NCI-H1436 (cell line): ENCODE measurements at regions not wholly inside any gene's neighbourhood (a gene's known extent, or its start where the extent isn't known, plus 50 kb on each side); places are given as distances from the start of the nearest gene placed in this dataset.
"Not testable (repeated sequence)": the region's sequence is repeated elsewhere in the genome, so short reads cannot be mapped to it uniquely, and the experiment has no call there.

Experiments
- DNase-seq: peaks from one replicate; lab custom pipeline; 2025; lab: John Stamatoyannopoulos, UW

- DNase-seq, result no peak
Measured at GRCh38 chr20:48230216-48230615, 444.9 kb upstream of the SULF2 start.

DNA sequence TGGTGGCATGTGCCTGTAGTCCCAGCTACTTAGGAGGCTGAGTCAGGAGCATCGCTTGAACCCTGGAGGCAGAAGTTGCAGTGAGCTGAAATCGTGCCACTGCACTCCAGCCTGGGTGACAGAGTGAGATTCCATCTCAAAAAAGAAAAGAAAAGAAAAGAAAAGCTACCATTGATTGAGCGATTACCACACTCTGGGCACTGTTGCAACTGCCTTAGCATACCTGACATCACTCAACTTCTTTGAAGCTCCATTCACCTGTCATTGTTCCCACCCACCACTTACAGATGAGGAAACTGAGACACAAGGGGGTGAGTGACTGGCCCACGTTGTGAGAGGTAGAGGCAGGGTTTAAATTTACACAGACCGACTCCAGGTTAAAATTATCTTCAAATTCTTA, 442.1 kb upstream of the SULF2 start:
- DNase-seq, result no peak

DNA sequence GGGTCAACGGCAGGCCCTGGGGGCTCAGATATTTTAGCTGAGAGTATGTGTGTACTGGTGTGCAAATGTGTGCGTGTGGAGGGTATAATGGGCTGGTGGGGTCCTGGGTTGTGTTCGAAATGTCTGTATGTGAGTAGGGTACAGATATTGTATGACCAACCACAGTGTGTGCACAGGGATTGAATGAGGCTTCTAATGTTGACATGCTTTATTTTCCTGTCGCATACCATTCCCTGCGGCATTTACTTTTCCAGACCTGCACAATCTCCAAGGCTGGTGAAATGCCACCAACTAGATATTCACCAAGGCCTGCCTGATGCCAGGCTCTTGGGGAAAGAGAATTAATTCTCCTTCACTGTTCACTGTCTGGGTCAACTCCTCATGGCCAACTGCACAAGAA, 441.4 kb upstream of the SULF2 start:
- DNase-seq, result no peak

DNA sequence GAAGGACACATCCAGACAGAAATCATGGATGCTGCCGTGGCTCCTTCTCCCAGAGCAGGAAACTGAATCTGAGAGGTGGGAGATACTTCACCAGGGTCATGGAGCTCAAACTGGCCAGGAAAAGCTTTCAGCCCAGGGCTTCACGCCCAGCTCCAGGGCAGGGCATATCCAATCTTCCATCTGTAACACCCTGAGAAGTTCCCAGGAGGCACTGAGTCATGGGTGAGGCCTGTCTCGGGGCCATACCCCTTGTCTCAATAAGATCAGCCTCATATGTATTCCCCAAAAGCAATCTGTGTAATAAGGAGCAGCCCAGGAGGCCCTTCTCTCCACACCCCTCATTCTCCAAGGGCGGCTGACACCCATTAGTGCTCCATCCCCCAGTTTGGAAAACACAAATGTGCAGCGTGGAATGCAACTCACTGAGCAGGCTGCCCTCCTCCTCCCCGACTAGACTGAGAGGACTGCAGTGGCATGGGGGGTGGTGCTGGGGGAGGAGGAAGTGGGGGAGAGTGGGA, 439.3 kb upstream of the SULF2 start:
- no peak for DNase-seq

DNA sequence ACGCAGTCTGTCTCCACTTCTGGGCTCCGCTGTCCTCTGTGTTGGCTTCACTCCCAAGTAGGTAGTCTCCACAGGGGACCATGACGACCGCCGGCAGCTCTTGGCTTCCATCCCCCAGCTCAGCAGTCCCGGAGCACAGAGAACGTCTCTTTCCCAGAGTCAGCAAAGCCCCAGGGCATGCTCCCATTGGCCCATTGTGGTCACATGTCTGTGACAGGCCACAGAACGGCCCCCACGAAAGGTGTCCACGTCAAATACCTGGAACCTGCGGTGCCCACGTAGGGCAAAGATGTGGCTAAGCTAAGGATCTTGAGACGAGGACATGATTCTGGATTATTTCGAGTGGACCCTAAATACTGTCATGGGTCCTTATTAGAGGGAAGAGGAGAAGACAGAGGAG, 438.4 kb upstream of the SULF2 start:
- no peak for DNase-seq

DNA sequence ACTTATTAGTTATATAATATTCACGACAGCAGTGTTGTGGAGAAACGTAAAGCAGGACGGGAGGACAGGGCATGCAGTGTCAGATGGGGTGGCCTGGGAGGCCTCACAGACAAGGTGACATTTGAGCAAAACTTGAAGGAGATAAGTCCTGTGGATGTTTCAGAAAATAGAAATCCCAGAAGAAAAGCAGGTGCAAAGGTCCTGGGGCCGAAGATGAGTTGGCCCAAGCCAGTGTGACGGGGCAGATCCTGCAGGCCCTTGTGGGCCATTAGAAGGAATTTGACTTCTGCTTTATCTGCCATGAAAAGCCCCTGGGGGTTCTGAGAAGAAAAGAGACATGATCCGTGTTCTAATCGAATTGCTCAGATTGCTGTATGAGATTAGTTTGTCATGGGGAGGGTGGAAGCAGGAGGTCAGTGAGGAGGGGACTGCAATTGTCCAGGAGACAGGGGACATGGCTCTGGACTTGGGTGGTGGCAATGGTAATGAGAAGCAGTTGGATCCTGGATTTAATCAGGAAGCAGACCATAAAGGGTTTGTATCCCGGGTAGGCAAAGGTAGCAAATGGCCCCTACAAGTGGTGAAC, 437.4 kb upstream of the SULF2 start:
- no peak for DNase-seq

- DNase-seq, result no peak
Measured at GRCh38 chr20:48220033-48220633, 434.9 kb upstream of the SULF2 start.

DNA sequence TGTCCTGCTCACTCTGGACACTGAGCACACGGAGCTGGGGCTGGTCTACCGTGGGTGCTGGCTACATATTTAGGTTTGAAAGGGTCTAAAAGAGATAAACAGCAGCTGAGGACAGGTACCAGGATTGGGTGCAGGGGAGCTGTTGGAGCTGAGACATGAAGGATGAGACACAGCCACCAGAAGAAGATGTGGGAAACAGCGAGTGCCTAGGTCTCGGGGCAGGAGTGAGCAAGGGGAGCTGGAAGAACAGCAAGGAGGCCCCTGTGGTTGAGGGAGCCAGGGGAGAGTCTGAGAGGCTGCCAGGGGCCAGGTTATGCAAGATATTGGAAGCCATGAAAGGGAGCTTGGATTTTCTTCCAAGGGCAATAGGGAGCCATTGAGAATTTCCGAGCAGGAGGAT, 434.0 kb upstream of the SULF2 start:
- no peak for DNase-seq

- no peak for DNase-seq
Measured at GRCh38 chr20:48217190-48217589, 431.9 kb upstream of the SULF2 start.

GRCh38 chr20:48215536-48215935, 430.3 kb upstream of the SULF2 start:
- DNase-seq, result no peak

DNA sequence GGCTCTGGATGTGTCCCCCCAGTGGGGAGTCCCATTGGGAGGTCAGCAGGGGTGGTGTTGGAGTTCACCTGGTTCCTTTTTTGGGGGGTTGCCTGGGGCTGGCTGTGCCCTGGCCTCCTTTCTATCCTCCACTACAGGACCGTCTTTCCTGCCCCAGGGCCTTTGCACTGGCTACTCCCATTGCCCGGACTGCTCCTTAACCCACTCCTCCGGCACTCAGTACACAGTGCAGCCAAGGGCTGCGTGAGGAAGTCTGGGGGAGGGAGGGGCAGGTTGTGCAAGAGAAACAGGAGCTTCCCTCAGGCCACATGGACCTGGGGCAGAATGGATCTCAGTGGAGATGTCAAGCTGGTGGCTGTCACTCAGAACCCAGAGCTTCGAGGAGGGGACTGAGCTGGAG, 429.3 kb upstream of the SULF2 start:
- no peak for DNase-seq

GRCh38 chr20:48213635-48214034, 428.4 kb upstream of the SULF2 start:
- DNase-seq, result not testable (repeated sequence)

DNA sequence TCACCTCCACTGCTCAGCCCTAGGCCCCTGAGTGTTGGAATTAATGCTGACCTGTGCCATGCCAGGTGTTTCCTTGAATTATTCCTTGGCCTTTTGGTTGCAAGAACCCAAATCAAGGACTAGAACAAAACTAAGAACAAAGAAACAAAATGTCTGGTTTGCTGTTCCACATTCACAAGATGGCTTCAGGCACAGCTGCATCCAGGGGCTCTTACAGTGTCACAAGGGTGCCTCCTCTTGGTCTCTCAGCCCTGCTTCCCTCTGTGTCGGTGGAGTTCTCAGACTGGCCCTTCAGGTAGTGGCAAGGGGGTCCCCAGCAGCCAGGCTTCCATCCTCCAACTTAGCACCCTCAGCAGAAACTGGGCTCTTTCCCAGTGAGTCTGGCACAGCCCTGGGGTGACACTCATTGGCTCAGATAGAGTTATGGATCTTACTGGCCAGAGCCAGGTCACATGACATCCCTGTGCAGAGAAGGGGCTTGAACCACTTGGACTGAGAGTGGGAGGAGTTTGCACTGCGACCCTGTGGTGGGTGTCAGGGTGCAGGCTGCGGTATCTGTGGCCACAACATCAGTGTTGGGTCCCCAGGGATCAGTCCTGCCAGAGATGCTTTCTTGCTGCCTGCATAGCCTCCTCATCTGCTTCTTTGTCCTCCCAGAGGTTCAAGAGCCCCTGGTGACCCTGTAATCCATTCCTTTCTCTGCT, 427.7 kb upstream of the SULF2 start:
- DNase-seq, result no peak

- no peak for DNase-seq
Measured at GRCh38 chr20:48211847-48212246, 426.6 kb upstream of the SULF2 start.

DNA sequence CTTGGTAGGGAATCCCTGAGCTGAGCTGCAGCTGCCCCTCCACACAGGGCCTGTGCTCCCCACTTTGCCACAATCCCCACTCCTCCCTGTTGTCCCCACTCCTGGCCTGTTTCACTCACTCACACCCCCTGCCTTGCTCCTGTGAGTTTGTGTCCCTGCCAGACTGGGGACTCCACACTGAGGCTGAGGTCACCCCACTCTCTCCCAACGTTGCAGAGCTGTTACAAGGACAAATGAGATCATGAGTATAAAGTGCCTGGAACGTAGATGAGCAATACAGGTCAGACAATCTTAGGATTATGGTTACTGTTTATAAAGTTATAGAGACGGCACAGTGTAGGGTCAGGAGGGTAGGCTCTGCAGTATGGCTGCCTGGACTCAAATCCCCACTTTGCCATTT, 426.0 kb upstream of the SULF2 start:
- DNase-seq, result no peak

- no peak for DNase-seq
Measured at GRCh38 chr20:48210111-48211027, 425.1 kb upstream of the SULF2 start.

DNA sequence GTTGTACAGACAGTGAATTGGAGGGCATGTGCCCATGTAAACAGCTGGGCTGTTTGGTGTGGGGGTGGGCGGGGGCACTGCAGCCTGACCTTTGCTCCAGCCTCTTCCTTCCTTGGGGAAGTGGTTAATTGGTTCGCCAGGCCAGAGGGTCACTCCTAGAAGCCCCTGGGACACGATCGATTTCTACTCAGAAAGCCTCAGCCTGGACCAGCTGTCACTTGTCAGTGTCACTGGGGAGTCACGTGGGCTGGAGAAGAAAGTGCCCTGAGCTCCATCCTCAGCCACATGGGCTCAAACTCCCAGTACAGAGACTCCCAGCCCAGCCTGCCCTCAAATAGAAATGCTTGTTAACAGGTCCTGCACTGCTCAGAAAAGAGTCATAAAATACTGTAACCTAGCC, 423.8 kb upstream of the SULF2 start:
- no peak for DNase-seq

GRCh38 chr20:48208176-48208575, 422.9 kb upstream of the SULF2 start:
- DNase-seq, result no peak

- DNase-seq, result no peak
Measured at GRCh38 chr20:48207505-48207904, 422.2 kb upstream of the SULF2 start.

- DNase-seq, result no peak
Measured at GRCh38 chr20:48205786-48206185, 420.5 kb upstream of the SULF2 start.

DNA sequence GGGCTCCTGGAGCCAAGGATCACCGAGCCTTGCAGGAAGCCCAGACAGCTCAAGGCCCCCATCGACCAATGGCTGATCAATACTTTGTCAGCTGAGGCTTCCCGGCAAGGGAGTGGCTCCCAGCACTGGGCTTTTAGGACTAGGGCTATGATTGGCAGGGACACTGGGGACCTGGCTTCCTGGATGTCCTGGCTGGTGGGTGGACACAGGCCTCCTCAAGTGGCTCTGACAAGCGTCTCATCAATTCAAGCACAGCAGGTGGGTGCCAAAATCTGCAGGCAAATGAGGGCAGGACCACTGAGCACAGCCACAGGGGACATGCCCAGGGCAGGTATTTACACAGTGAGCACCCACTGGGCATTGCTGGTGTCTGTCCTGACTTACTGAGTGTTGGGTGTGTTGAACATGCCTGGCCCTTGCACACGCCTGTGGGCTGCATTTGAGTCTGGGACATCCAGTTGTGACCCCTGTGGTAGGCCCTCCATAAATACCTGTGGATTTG, 420.1 kb upstream of the SULF2 start:
- no peak for DNase-seq

DNA sequence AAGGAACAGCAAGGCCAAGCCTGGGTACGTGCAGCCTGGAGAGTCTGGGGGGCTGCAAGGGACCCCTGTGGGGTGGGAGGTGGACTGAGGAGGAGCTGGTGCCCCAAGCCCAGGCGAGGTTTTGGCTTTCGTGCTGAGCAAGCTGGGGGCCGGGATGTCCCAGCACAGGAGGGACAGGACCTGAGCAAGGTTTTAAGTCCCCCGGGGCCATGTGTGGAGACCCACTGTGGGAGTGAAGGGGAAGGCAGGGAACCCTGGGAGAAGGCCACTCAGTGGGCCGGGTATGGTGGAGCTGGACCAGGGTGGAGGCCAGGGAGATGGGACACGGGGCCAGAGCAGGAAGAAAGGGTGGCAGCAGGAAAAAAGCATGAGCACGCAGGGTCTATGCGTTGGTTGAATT, 419.2 kb upstream of the SULF2 start:
- no peak for DNase-seq
